ENCODE measurements at regions not wholly inside any gene's neighbourhood (a gene's known extent, or its start where the extent isn't known, plus 50 kb on each side); places are given as distances from the start of the nearest gene placed in this dataset.

DNA sequence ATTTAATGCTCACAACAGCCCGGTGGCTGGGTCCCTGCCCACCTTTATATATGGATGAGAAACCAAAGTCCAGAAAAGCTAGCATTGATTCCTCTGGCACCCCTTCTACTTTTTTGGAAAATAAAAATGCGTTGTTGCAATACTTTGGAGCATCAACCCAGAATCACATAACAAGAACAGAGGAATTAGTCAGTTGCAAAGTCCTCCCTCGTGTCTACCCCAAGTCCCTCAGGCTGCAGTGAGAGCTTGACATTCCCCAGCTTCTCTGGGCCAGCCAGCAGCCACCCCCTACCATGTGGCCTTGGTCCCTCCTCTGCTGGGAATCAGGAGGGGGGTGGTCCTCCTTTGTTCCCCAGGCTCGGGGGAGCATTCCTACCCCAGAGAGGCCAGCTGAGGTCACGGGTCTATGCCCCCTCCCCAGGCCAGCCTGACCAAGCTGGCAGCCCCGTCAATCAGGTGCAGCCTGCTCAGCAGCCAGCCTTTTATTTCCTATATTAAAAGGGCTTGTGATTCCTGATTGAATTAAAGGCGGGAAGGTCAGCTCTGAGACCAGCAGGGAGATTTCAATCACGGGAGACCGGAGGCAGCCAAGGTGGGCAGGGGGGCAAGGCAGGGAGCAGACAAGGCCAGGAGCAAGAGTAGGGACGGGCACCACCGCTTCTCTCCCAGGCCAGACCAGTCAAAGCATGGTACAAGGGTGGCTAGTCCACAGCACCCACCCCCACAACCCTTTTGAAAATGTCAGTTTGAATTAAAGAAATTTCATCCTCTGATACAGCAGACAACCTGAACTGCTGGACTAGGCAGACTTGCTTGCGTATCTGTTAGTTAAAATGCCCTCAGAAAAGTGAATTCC, 158.9 kb downstream of the MRPL14 start:
- H3K9me3 ChIP-seq (ENCODE audit: control insufficient read depth, insufficient read depth, low read depth, low read length): no peaks in the 10 kb centered on the region
- no peaks in the 10 kb centered on the region for H3K27me3 ChIP-seq (ENCODE audit: control insufficient read depth, insufficient read depth, low read length)
- TF ChIP-seq, protein P1, sequence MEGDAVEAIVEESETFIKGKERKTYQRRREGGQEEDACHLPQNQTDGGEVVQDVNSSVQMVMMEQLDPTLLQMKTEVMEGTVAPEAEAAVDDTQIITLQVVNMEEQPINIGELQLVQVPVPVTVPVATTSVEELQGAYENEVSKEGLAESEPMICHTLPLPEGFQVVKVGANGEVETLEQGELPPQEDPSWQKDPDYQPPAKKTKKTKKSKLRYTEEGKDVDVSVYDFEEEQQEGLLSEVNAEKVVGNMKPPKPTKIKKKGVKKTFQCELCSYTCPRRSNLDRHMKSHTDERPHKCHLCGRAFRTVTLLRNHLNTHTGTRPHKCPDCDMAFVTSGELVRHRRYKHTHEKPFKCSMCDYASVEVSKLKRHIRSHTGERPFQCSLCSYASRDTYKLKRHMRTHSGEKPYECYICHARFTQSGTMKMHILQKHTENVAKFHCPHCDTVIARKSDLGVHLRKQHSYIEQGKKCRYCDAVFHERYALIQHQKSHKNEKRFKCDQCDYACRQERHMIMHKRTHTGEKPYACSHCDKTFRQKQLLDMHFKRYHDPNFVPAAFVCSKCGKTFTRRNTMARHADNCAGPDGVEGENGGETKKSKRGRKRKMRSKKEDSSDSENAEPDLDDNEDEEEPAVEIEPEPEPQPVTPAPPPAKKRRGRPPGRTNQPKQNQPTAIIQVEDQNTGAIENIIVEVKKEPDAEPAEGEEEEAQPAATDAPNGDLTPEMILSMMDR (IDR thresholded peaks at IDR 0.05): no peak
- no peak for TF ChIP-seq REST (IDR thresholded peaks at IDR 0.05; ENCODE audit: insufficient read depth in 1 of 2, low read depth in 2 of 2, low read length in 1 of 2)
- no peak for TF ChIP-seq TCF7L2 (IDR thresholded peaks at IDR 0.05; ENCODE audit: low read depth, low read length)
- TF ChIP-seq POLR2AphosphoS5 (IDR thresholded peaks at IDR 0.05; ENCODE audit: low read depth, low read length): no peak
- no peak for TF ChIP-seq SIN3A (IDR thresholded peaks at IDR 0.05; ENCODE audit: borderline replicate concordance, insufficient read depth, low read depth, low read length)
- DNase-seq (ENCODE audit: low read depth, low spot score) (no peak), ATAC-seq (no peak)
- no peaks in the 10 kb centered on the region for H3K36me3 ChIP-seq (ENCODE audit: control insufficient read depth, insufficient read depth, low read length)
- CTCF ChIA-PET: no interaction called here
- intact Hi-C loops (cut with micrococcal nuclease; ENCODE audit: unreplicated experiment) (no loop called here), in situ Hi-C loops (cut with HindIII; ENCODE audit: low pct_unique_long_range_greater_than_20kb, low sequenced_read_pairs) (no loop called here)
- no peaks in the 10 kb centered on the region for H3K4me1 ChIP-seq (ENCODE audit: control insufficient read depth, insufficient read depth, low read length)
- BruUV-seq (replicated peaks): no TSS peak
- POLR2A ChIA-PET: no interaction called here
- no peak overlapping the region for H3K27ac ChIP-seq (ENCODE audit: low read length)
- H3K4me3 ChIP-seq (ENCODE audit: low read depth in 2 of 2, low read length in 2 of 2): no peak overlapping the region

GRCh38 chr6:43967719-43968091, 159.5 kb downstream of the MRPL14 start:
- Histone ChIP-seq H3K4me1 (ENCODE audit: control insufficient read depth, insufficient read depth, low read length) (no peaks in the 10 kb centered on the region), H3K27me3 (ENCODE audit: control insufficient read depth, insufficient read depth, low read length) (no peaks in the 10 kb centered on the region), H3K36me3 (ENCODE audit: control insufficient read depth, insufficient read depth, low read length) (no peaks in the 10 kb centered on the region), H3K27ac (ENCODE audit: low read length) (no peak overlapping the region), H3K9me3 (ENCODE audit: control insufficient read depth, insufficient read depth, low read depth, low read length) (no peaks in the 10 kb centered on the region), H3K4me3 (ENCODE audit: low read depth in 2 of 2, low read length in 2 of 2) (no peak overlapping the region)
- TF ChIP-seq SIN3A (IDR thresholded peaks at IDR 0.05; ENCODE audit: borderline replicate concordance, insufficient read depth, low read depth, low read length): no peak
- no peak for TF ChIP-seq POLR2AphosphoS5 (IDR thresholded peaks at IDR 0.05; ENCODE audit: low read depth, low read length)
- TF ChIP-seq, protein P1 (IDR thresholded peaks at IDR 0.05): no peak
- no peak for TF ChIP-seq TCF7L2 (IDR thresholded peaks at IDR 0.05; ENCODE audit: low read depth, low read length)
- TF ChIP-seq REST (IDR thresholded peaks at IDR 0.05; ENCODE audit: insufficient read depth in 1 of 2, low read depth in 2 of 2, low read length in 1 of 2): no peak
- in situ Hi-C loops (cut with HindIII; ENCODE audit: low pct_unique_long_range_greater_than_20kb, low sequenced_read_pairs): no loop called here
- ATAC-seq: no peak
- intact Hi-C loops (cut with micrococcal nuclease; ENCODE audit: unreplicated experiment): no loop called here
- DNase-seq (ENCODE audit: low read depth, low spot score): no peak
- POLR2A ChIA-PET: no interaction called here
- CTCF ChIA-PET: no interaction called here
- no TSS peak for BruUV-seq (replicated peaks)

All from Panc1 (cell line).